Activated T-cell treated with anti-CD3 and anti-CD28 coated beads, Interleukin-2, amount 50 U/mL, for 72 hours (primary cell): ENCODE measurements at regions not wholly inside any gene's neighbourhood (a gene's known extent, or its start where the extent isn't known, plus 50 kb on each side); places are given as distances from the start of the nearest gene placed in this dataset.

Source experiments
- ATAC-seq, 2 donors: fragments of 150-1000 bp; cut with Tn5 transposase; replicated peaks in 1 of 2; 2 replicates each; pipeline ENCODE4 v1.10.0; 2021; ENCODE audit warnings: moderate library complexity in 2 of 2, mild to moderate bottlenecking in 1 of 2
- DNase-seq, 2 donors: peaks; one replicate each; pipeline ENCODE4 v3.0.0; 2021 to 2022; ENCODE audit warnings: mixed read lengths in 1 of 2
- H3K27ac Mint-ChIP-seq: one replicate; pipeline ENCODE4 v1.8.0; 2022; ENCODE audit warnings: mild to moderate bottlenecking, moderate library complexity, mixed read lengths
- H3K27me3 Mint-ChIP-seq: one replicate; pipeline ENCODE4 v1.8.0; 2022; ENCODE audit warnings: low read depth, mixed read lengths
- H3K36me3 Mint-ChIP-seq, 2 donors: one replicate each; pipeline ENCODE4 v1.8.0; 2022; ENCODE audit warnings: mixed read lengths in 2 of 2, mild to moderate bottlenecking in 1 of 2; ENCODE audit not compliant: insufficient read depth in 2 of 2
- H3K4me1 Mint-ChIP-seq: one replicate; pipeline ENCODE4 v1.8.0; 2022; ENCODE audit warnings: low read depth, mixed read lengths
- H3K4me3 Mint-ChIP-seq, 2 donors: one replicate each; pipeline ENCODE4 v1.8.0; 2022; ENCODE audit warnings: mild to moderate bottlenecking in 2 of 2, mixed read lengths in 2 of 2, moderate library complexity in 2 of 2
- H3K9me3 Mint-ChIP-seq, 2 donors: one replicate each; pipeline ENCODE4 v1.8.0; 2022; ENCODE audit warnings: mixed read lengths in 2 of 2

DNA sequence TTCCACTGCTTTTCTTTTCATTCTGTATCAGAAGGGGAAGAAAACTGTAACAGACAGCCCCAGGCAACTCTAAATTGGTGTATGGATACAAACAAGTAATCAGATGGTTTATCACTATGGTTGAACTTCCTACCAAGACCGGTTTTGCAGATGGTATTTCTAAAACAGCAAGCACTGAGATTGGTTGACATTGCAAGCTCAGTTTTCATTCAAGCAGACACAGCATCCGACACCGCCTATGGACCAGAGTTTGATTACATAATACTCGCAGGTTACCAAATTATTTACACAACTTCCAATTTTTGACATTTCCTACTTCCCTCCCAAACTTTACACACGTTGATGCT is 209.9 kb downstream of the ALDH8A1 start:
- Mint-ChIP-seq H3K27me3 (peaks cover 15% of the 10 kb centered on the region), H3K36me3 (no peaks in the 10 kb centered on the region), H3K27ac (no peak overlapping the region), H3K4me1 (no peaks in the 10 kb centered on the region), H3K4me3 (no peak overlapping the region), H3K9me3 (no peaks in the 10 kb centered on the region)
- ATAC-seq (no peak), DNase-seq (no peak)

- no peaks in the 10 kb centered on the region for H3K36me3 Mint-ChIP-seq
- no peaks in the 10 kb centered on the region for H3K4me1 Mint-ChIP-seq
- DNase-seq, result no peak
- H3K4me3 Mint-ChIP-seq, result no peak overlapping the region
- H3K27me3 Mint-ChIP-seq, result peaks cover 15% of the 10 kb centered on the region
- no peak for ATAC-seq
- no peaks in the 10 kb centered on the region for H3K9me3 Mint-ChIP-seq
- H3K27ac Mint-ChIP-seq, result no peak overlapping the region
Measured at GRCh38 chr6:134739299-134740026, 210.4 kb downstream of the ALDH8A1 start.

DNA sequence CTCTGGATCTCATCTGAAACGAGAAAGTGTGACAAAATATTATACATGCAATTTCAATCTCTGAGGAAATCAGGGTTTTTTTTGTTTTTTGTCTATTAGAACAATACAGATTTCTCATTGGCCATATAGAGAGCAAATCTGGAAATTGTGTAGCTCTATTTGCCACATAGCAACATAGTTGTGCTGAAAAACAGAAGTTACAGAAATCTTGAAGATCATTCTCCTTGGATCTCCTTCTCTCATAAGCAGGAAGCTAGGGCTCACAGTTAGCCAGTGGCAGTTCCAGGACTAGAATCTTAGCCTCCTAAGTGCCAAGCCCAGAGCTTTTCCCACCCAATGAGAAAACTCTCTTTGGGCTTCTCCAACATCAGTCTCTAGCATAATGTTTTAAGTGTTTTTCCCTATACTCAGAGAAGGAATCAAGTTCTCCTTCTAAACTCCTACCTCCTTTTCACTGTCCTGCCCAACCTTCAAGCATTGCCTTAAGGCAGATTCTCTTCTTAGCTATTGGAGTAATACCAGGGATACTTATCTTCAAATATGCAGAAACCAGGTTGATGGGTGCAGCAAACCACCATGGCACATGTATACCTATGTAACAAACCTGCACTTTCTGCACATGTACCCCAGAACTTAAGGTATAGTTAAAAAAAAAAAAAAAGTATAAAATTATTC is 211.6 kb downstream of the ALDH8A1 start:
- Mint-ChIP-seq H3K4me3 (no peak overlapping the region), H3K27me3 (peaks cover 15% of the 10 kb centered on the region), H3K36me3 (no peaks in the 10 kb centered on the region)

DNA sequence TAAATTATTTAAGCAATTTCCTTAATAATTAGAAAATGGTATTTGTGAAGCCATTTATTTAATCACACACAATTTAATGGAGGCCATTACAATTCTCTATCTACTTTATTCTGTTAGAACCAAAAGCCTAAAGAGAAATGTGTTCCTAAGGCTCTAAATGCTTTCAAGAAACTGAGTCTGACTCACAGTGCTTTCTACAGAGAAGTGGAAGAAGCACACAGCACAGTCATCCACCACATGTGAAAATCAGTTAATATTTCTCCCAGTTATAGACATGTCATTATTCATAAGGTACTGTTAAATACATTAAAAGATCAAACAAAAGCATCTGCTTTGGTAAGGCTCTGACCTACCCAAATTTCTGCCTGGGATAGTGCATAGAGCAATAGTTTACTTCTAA is 214.4 kb downstream of the ALDH8A1 start:
- ATAC-seq, result no peak
- no peaks in the 10 kb centered on the region for H3K4me1 Mint-ChIP-seq
- H3K9me3 Mint-ChIP-seq, result no peaks in the 10 kb centered on the region
- H3K36me3 Mint-ChIP-seq, result no peaks in the 10 kb centered on the region
- H3K27me3 Mint-ChIP-seq, result peaks cover 8% of the 10 kb centered on the region
- no peak overlapping the region for H3K27ac Mint-ChIP-seq
- no peak overlapping the region for H3K4me3 Mint-ChIP-seq
- DNase-seq, result no peak

More for the DNA sequence above, 211.6 kb downstream of the ALDH8A1 start:
- no peaks in the 10 kb centered on the region for H3K9me3 Mint-ChIP-seq
- no peak for ATAC-seq
- H3K4me1 Mint-ChIP-seq, result no peaks in the 10 kb centered on the region
- no peak for DNase-seq
- H3K27ac Mint-ChIP-seq, result no peak overlapping the region

DNA sequence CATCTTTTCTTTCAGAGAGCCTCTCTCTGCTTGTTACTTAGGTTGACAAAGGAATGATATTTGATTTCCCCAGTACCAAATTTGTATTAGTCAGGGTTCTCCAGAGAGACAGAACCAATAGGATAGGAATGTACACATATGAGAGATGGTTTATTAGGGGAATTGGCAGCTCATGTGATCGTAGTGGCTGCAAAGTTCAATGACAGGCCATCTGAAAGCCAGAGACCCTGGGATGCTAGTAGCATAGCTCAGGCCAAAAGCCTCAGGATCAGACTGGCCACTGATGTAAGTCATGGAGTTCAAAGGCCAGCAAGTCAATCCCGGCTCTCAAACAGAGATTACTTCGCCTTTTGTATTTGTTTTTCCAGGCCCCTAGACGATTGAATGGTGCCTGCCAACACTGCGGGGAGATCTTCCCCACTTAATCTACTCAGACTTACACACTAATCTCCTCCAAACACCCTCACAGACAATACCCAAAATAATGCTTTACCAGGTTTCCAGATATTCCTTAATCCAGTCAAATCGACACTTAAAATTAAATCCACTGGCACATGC is 215.5 kb downstream of the ALDH8A1 start:
- peaks cover 8% of the 10 kb centered on the region for H3K27me3 Mint-ChIP-seq
- no peaks in the 10 kb centered on the region for H3K36me3 Mint-ChIP-seq
- no peak overlapping the region for H3K27ac Mint-ChIP-seq
- H3K4me1 Mint-ChIP-seq, result no peaks in the 10 kb centered on the region
- no peak overlapping the region for H3K4me3 Mint-ChIP-seq
- no peaks in the 10 kb centered on the region for H3K9me3 Mint-ChIP-seq
- no peak for ATAC-seq
- no peak for DNase-seq

GRCh38 chr6:134733801-134734200 is 216.1 kb downstream of the ALDH8A1 start:
- Mint-ChIP-seq H3K9me3 (no peaks in the 10 kb centered on the region), H3K36me3 (no peaks in the 10 kb centered on the region), H3K4me1 (no peaks in the 10 kb centered on the region), H3K27me3 (peaks cover 8% of the 10 kb centered on the region), H3K4me3 (no peak overlapping the region), H3K27ac (no peak overlapping the region)
- DNase-seq, result no peak
- ATAC-seq, result no peak

GRCh38 chr6:134732763-134733162 is 217.1 kb downstream of the ALDH8A1 start:
- Mint-ChIP-seq H3K27me3 (peaks cover 8% of the 10 kb centered on the region), H3K27ac (no peak overlapping the region), H3K4me1 (no peaks in the 10 kb centered on the region), H3K36me3 (no peaks in the 10 kb centered on the region), H3K4me3 (no peak overlapping the region), H3K9me3 (no peaks in the 10 kb centered on the region)
- DNase-seq (no peak), ATAC-seq (no peak)

- Mint-ChIP-seq H3K9me3 (no peaks in the 10 kb centered on the region), H3K36me3 (no peaks in the 10 kb centered on the region), H3K4me1 (no peaks in the 10 kb centered on the region), H3K4me3 (no peak overlapping the region), H3K27ac (no peak overlapping the region), H3K27me3 (peaks cover 8% of the 10 kb centered on the region)
- no peak for DNase-seq
- no peak for ATAC-seq
Measured at GRCh38 chr6:134731615-134732014, 218.3 kb downstream of the ALDH8A1 start.

DNA sequence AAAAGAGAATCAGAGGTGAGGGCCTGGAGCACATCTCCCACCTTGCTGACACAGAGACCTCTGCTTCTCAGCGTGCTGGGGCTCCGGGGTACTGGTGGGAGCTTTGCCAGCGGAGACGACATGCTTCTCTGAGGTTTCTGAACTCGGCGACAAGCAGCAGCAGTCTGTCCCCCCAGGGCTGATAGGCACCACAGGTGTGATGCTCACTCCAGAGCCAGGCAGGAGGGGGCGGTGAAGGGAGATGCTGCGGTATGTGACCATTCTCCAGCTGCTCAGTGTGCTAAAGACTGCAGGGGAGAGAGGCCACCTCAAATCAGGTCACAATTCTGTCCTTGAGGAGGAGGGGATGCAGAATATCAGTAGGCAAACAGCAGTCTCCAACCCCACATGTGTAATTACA is 219.9 kb downstream of the ALDH8A1 start:
- ATAC-seq, result no peak
- Mint-ChIP-seq H3K4me3 (no peak overlapping the region), H3K27ac (no peak overlapping the region)

DNA sequence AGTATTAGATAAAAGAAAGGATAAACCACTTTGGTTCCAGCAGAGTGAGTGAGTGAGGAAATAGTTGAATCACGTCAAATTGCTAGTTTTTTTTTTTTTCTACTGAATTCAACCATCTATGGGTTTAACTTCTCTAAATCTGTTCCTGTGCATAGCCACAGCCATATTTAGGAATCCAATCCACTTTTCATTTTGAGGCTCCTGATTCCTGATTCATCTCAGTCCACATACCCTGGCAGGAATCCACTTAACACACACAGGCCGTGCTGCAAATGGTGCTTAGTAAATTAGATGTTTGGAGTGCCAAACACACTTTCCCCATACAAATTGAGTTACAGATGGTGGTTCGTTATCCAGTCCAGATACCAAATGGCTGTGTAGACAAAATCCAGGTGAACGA is 220.3 kb downstream of the ALDH8A1 start:
- ATAC-seq, result no peak
- no peaks in the 10 kb centered on the region for H3K4me1 Mint-ChIP-seq
- H3K36me3 Mint-ChIP-seq, result no peaks in the 10 kb centered on the region
- H3K9me3 Mint-ChIP-seq, result no peaks in the 10 kb centered on the region
- DNase-seq, result no peak
- no peaks in the 10 kb centered on the region for H3K27me3 Mint-ChIP-seq
- no peak overlapping the region for H3K4me3 Mint-ChIP-seq
- H3K27ac Mint-ChIP-seq, result no peak overlapping the region

More for the DNA sequence above, 219.9 kb downstream of the ALDH8A1 start:
- DNase-seq, result no peak
- no peaks in the 10 kb centered on the region for H3K27me3 Mint-ChIP-seq
- H3K4me1 Mint-ChIP-seq, result no peaks in the 10 kb centered on the region
- no peaks in the 10 kb centered on the region for H3K36me3 Mint-ChIP-seq
- H3K9me3 Mint-ChIP-seq, result no peaks in the 10 kb centered on the region

DNA sequence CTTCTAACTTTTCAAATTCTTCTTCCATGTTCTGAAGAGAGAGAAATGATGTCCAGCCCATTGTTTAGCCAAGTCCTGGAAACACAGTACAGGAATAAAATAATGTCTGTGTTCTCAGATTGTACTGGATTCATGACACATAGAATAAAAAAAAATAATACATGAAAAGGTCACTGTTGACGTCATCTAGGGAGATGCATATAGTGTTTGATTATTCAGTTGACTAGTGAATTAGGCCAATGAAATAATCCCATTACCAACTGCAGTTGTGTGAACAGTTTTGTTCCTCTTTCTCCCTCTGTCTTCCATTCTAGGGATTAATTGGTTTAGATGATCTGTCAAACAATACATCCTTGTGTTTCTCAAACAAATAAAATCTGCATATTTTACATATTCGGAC is 222.8 kb downstream of the ALDH8A1 start:
- DNase-seq (no peak), ATAC-seq (no peak)
- Mint-ChIP-seq H3K36me3 (no peaks in the 10 kb centered on the region), H3K27me3 (no peaks in the 10 kb centered on the region), H3K9me3 (no peaks in the 10 kb centered on the region), H3K4me3 (no peak overlapping the region), H3K27ac (no peak overlapping the region), H3K4me1 (no peaks in the 10 kb centered on the region)

DNA sequence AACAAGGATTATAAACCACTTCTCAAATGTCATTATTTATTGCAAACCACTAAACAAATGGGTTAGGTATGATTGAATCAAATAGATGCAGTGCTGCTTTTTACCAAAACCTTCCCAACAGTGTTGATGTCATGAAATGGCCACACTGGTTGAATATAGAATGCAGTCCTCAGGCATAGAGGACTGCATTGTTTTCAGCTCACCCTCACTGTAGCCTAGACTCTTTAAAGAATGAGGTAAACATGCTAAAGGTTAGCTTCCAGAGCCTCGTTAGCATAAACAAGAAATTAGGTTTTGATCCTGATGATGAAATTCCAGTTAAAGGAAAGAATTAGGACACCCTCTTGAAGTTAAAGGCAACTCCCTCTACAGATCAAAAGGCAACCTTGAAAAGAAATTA is 224.3 kb downstream of the ALDH8A1 start:
- no peaks in the 10 kb centered on the region for H3K27me3 Mint-ChIP-seq

GRCh38 chr6:134724771-134725340 is 225.0 kb downstream of the ALDH8A1 start:
- no peaks in the 10 kb centered on the region for H3K36me3 Mint-ChIP-seq
- DNase-seq, result no peak
- no peaks in the 10 kb centered on the region for H3K9me3 Mint-ChIP-seq
- H3K4me1 Mint-ChIP-seq, result no peaks in the 10 kb centered on the region
- H3K27ac Mint-ChIP-seq, result no peak overlapping the region
- ATAC-seq, result no peak
- no peaks in the 10 kb centered on the region for H3K27me3 Mint-ChIP-seq
- no peak overlapping the region for H3K4me3 Mint-ChIP-seq

More for the DNA sequence above, 224.3 kb downstream of the ALDH8A1 start:
- no peaks in the 10 kb centered on the region for H3K9me3 Mint-ChIP-seq
- no peak overlapping the region for H3K27ac Mint-ChIP-seq
- no peak overlapping the region for H3K4me3 Mint-ChIP-seq
- ATAC-seq, result no peak
- no peak for DNase-seq
- H3K4me1 Mint-ChIP-seq, result no peaks in the 10 kb centered on the region
- H3K36me3 Mint-ChIP-seq, result no peaks in the 10 kb centered on the region
